ENCODE measurements at regions not wholly inside any gene's neighbourhood (a gene's known extent, or its start where the extent isn't known, plus 50 kb on each side); places are given as distances from the start of the nearest gene placed in this dataset.

DNA sequence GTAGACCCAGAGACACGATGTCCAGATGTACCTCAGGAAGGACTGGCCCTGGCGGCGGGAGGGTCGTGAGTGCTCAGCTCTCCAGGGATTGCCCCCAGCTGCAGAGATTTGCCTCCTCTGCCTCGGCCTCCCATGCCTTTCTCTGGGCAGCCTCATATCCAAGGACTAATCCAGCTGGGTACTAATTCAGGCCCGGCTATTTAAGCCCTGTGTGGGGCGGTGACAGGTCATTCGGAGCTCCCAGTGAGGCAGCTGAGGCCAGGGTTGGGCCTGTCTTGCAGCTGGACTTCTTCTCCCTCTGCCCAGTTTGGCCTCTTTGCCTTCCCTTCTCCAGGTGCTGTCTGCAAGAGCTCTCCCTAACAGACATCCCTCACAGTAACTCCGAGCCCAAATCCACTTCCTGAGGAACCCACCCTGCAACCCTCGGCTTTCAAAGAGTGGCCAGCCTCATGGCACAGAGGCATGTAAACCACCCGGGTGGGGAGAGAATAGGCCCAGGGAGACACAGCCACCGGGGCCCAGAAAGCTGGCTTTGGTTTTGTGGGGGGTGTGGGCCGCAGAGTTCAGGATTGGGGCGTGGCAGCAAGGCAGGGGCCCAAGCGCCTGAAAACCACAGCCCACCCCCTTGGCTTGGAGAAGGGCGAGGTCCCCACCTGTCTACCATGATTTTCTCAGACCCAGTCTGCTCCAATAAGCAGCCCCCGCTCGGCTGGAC, 85.8 kb downstream of the PPCDC start:
- TF ChIP-seq, protein P1, sequence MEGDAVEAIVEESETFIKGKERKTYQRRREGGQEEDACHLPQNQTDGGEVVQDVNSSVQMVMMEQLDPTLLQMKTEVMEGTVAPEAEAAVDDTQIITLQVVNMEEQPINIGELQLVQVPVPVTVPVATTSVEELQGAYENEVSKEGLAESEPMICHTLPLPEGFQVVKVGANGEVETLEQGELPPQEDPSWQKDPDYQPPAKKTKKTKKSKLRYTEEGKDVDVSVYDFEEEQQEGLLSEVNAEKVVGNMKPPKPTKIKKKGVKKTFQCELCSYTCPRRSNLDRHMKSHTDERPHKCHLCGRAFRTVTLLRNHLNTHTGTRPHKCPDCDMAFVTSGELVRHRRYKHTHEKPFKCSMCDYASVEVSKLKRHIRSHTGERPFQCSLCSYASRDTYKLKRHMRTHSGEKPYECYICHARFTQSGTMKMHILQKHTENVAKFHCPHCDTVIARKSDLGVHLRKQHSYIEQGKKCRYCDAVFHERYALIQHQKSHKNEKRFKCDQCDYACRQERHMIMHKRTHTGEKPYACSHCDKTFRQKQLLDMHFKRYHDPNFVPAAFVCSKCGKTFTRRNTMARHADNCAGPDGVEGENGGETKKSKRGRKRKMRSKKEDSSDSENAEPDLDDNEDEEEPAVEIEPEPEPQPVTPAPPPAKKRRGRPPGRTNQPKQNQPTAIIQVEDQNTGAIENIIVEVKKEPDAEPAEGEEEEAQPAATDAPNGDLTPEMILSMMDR (conservative IDR thresholded peaks at IDR 0.05; ENCODE audit: low read length), result no peak
- TF ChIP-seq EZH2phosphoT487 (IDR thresholded peaks at IDR 0.05; ENCODE audit: borderline replicate concordance), result no peak
